Spleen (tissue), 11 donors: ENCODE measurements at regions not wholly inside any gene's neighbourhood (a gene's known extent, or its start where the extent isn't known, plus 50 kb on each side); places are given as distances from the start of the nearest gene placed in this dataset.

Source experiments
- DNase-seq: peaks from one replicate; pipeline ENCODE4 v3.0.0-alpha.2; 2020
- H3K27ac ChIP-seq, 8 donors: fragments of 200-600 bp; sonication (generic) in 7 of 8; 1 replicate in 4 of 8; 2 replicates in 4 of 8; pipeline versions ENCODE4 v1.5.0 to v1.8.0; 2016 to 2021; ENCODE audit warnings: inconsistent platforms in 4 of 8, mild to moderate bottlenecking in 4 of 8, moderate library complexity in 1 of 8
- H3K27me3 ChIP-seq, 7 donors: fragments of 200-600 bp; sonication (generic) in 6 of 7; replicated peaks in 1 of 7; 1 replicate in 4 of 7; 2 replicates in 3 of 7; pipeline versions ENCODE4 v1.5.0 to v1.8.0; 2016 to 2021; ENCODE audit warnings: inconsistent platforms in 3 of 7, mild to moderate bottlenecking in 1 of 7
- H3K36me3 ChIP-seq, 6 donors: fragments of 200-600 bp; sonication (generic) in 5 of 6; 1 replicate in 4 of 6; 2 replicates in 2 of 6; pipeline versions ENCODE4 v1.5.0 to v1.8.0; 2016 to 2021; ENCODE audit warnings: inconsistent platforms in 2 of 6
- H3K4me1 ChIP-seq, 6 donors: fragments of 200-600 bp; sonication (generic) in 5 of 6; 1 replicate in 3 of 6; 2 replicates in 3 of 6; pipeline versions ENCODE4 v1.5.0 to v1.8.0; 2016 to 2021; ENCODE audit warnings: inconsistent platforms in 3 of 6
- H3K4me3 ChIP-seq, 8 donors: fragments of 200-600 bp; sonication (generic) in 7 of 8; 1 replicate in 4 of 8; 2 replicates in 4 of 8; pipeline versions ENCODE4 v1.5.0 to v1.8.0; 2016 to 2021; ENCODE audit warnings: inconsistent platforms in 4 of 8, mild to moderate bottlenecking in 4 of 8, moderate library complexity in 2 of 8
- H3K9me3 ChIP-seq, 8 donors: fragments of 200-600 bp; sonication (generic) in 7 of 8; 1 replicate in 4 of 8; 2 replicates in 4 of 8; pipeline versions ENCODE4 v1.5.0 to v1.8.0; 2016 to 2021; ENCODE audit warnings: inconsistent platforms in 4 of 8
- POLR2A ChIP-seq, 3 donors: fragments of 450-650 bp; IDR thresholded peaks; one replicate each; pipeline ENCODE4 v1.5.1; 2017; ENCODE audit warnings: antibody characterized with exemption in 3 of 3, mild to moderate bottlenecking in 1 of 3
- POLR2AphosphoS5 ChIP-seq, 3 donors: sonication (generic); formaldehyde crosslinking; IDR thresholded peaks; one replicate each; pipeline ENCODE4 v1.5.1; 2017; ENCODE audit warnings: antibody characterized with exemption in 3 of 3
- WGBS, 5 donors: extraction: QIAGEN DNeasy Blood & Tissue Kit in 3 of 5; methylation state at CpG; one replicate each; pipeline versions ENCODE4 v1.1.5 to v1.1.7; 2013 to 2018; 5-methylcytosine and 5-hydroxymethylcytosine counted together
- intact Hi-C: fragments of 100-400 bp; cut with DNase I; formaldehyde crosslinking; loops from one replicate; pipeline ENCODE4 v1.15.0; 2023; ENCODE audit warnings: low total_unique reads
- TF ChIP-seq, protein P1 (sequence below), 11 experiments: fragments of 200-600 bp in 7 of 11; fragments of 450-650 bp in 4 of 11; sonication (generic) in 4 of 11; IDR thresholded peaks in 8 of 11; conservative IDR thresholded peaks in 3 of 11; 1 replicate in 7 of 11; 2 replicates in 4 of 11; pipeline versions ENCODE4 v1.4.0 to v1.8.0; 2016 to 2021; ENCODE audit warnings: antibody characterized with exemption in 11 of 11, inconsistent platforms in 4 of 11, mild to moderate bottlenecking in 1 of 11
- donor health status: healthy with polysubstance abuse.
- donor health status: DM: no; HTN: no; CAD: no; lungs with moderate emphysema.
- donor health status: DM: no; HTN: no; CAD: no.
- donor health status: Bipolar disorder and iron deficiency.
- donor health status: healthy.
- donor health status: DM: no; HTN: no; CAD: no.
- donor health status: DM: yes; HTN: yes; CAD: no.

DNA sequence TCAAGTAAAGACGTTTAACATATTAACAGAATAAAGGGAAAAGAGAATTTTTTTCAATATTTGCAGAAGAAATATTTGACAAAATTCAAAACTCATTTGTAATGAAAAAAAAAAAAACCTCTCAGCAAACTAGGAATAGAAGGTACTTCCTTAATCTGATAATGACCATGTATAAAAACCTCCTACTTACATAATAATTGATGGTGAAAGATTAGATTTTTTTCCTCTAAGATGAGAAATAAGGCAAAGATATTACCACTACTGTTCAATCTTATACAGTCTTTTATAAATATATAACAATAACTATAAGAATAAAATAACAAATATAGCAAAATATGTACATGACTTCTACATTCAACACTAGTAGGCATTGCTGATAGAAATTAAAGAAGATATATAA is 424.6 kb upstream of the KLF4 start:
- H3K27ac ChIP-seq = no peak overlapping the region
- H3K27me3 ChIP-seq = no peaks in the 10 kb centered on the region
- 61 to 84% (median 80%) methylated on average over 1 of the region's 1 CpG for WGBS, 5 donors
- TF ChIP-seq, protein P1, sequence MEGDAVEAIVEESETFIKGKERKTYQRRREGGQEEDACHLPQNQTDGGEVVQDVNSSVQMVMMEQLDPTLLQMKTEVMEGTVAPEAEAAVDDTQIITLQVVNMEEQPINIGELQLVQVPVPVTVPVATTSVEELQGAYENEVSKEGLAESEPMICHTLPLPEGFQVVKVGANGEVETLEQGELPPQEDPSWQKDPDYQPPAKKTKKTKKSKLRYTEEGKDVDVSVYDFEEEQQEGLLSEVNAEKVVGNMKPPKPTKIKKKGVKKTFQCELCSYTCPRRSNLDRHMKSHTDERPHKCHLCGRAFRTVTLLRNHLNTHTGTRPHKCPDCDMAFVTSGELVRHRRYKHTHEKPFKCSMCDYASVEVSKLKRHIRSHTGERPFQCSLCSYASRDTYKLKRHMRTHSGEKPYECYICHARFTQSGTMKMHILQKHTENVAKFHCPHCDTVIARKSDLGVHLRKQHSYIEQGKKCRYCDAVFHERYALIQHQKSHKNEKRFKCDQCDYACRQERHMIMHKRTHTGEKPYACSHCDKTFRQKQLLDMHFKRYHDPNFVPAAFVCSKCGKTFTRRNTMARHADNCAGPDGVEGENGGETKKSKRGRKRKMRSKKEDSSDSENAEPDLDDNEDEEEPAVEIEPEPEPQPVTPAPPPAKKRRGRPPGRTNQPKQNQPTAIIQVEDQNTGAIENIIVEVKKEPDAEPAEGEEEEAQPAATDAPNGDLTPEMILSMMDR (IDR thresholded peaks at IDR 0.05 in 8 of 11, conservative IDR thresholded peaks at IDR 0.05 in 3 of 11) = no peak
- TF ChIP-seq POLR2A (IDR thresholded peaks at IDR 0.05) (no peak), POLR2AphosphoS5 (IDR thresholded peaks at IDR 0.05) (no peak)
- no peak for DNase-seq
- peaks cover 0 to 30% (median 22%) of the 10 kb centered on the region in 8 donors for H3K9me3 ChIP-seq
- intact Hi-C loops = no loop called here
- no peaks in the 10 kb centered on the region for H3K4me1 ChIP-seq
- no peaks in the 10 kb centered on the region for H3K36me3 ChIP-seq
- no peak overlapping the region for H3K4me3 ChIP-seq

DNA sequence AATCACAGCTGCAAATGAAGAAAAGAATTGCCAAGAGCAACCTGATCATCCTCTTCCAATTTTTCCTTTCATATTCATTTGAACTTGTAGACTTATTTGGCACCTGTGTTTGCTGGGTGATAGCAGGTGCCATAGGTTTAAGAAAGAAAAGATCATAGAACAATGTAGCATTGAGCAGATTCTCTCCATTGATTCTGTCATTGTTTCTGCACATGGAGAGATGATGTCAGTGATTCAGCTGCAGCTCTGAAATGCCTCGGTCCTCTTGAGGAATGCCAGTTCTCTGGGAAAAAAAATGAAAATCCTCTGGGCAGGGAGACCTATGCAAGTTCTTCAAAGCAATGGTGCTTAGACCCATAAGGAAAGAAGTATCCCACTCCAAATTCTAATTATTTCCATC is 418.1 kb upstream of the KLF4 start:
- TF ChIP-seq POLR2A (IDR thresholded peaks at IDR 0.05) (no peak), POLR2AphosphoS5 (IDR thresholded peaks at IDR 0.05) (no peak)
- TF ChIP-seq, protein P1 (IDR thresholded peaks at IDR 0.05 in 8 of 11, conservative IDR thresholded peaks at IDR 0.05 in 3 of 11) = no peak
- Histone ChIP-seq H3K9me3 (peaks cover 0 to 10% (median 9%) of the 10 kb centered on the region in 8 donors), H3K4me3 (no peak overlapping the region), H3K4me1 (peaks cover 3 to 24% (median 11%) of the 10 kb centered on the region in 6 donors), H3K27me3 (no peaks in the 10 kb centered on the region), H3K27ac (no peak overlapping the region), H3K36me3 (no peaks in the 10 kb centered on the region)
- whole genome bisulfite sequencing, 5 donors = 35 to 94% (median 68%) methylated on average over 1 of the region's 1 CpG
- no peak for DNase-seq
- intact Hi-C loops = no loop called here

DNA sequence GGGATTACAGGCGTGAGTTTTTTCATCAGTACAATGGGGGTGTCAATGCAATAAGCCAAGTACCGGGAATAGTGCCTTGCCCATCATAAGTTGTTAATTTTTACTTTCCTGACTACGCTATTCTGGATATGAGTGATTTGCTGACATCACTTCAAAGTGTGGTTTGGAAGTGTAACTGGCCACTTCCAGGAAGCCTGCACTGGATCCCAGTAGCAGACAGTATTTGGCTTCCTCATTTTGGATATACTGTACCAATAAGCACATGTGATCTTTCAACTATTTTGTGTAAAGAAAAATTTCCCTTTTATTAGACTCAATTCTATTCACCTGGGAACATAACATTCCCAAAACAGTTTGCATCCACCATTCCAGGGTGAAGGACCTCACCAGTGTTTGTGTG is 417.7 kb upstream of the KLF4 start:
- Histone ChIP-seq H3K36me3 (no peaks in the 10 kb centered on the region), H3K27me3 (no peaks in the 10 kb centered on the region), H3K9me3 (peaks cover 0 to 10% (median 4%) of the 10 kb centered on the region in 8 donors), H3K4me1 (peaks cover 3 to 24% (median 11%) of the 10 kb centered on the region in 6 donors), H3K4me3 (no peak overlapping the region), H3K27ac (no peak overlapping the region)
- no peak for TF ChIP-seq POLR2A (IDR thresholded peaks at IDR 0.05)
- 76 to 90% (median 84%) methylated on average over 3 of the region's 3 CpGs for WGBS, 5 donors
- intact Hi-C loops = no loop called here
- DNase-seq = no peak

DNA sequence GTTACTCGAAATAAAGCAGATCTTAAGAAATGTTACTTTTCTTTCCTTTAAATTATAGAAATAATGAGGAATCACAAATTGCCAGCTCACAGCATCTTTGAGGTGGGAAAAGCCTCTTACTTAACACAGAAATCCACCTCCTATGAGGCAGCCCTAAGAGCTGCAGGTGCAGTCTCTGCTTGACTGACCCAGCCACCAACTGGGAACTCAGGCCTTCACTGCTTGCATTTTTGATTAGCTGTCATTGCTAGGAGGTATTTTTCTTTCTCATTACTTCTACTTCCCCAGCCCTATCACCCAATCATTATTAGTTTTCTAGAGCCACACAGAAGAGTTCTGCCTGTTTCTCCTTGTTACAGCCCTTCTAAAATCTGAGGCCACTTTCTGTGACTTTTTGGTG is 416.5 kb upstream of the KLF4 start:
- DNase-seq = no peak
- Histone ChIP-seq H3K9me3 (peaks cover 0 to 11% (median 0%) of the 10 kb centered on the region in 8 donors), H3K4me3 (no peak overlapping the region), H3K4me1 (peaks cover 3 to 24% (median 11%) of the 10 kb centered on the region in 6 donors), H3K36me3 (no peaks in the 10 kb centered on the region), H3K27me3 (no peaks in the 10 kb centered on the region), H3K27ac (no peak overlapping the region)
- intact Hi-C loops = no loop called here
- 79 to 96% (median 86%) methylated on average over 1 of the region's 1 CpG for WGBS, 5 donors
- TF ChIP-seq, protein P1 (IDR thresholded peaks at IDR 0.05 in 8 of 11, conservative IDR thresholded peaks at IDR 0.05 in 3 of 11) = no peak
